ENCODE measurements at regions not wholly inside any gene's neighbourhood (a gene's known extent, or its start where the extent isn't known, plus 50 kb on each side); places are given as distances from the start of the nearest gene placed in this dataset.

DNA sequence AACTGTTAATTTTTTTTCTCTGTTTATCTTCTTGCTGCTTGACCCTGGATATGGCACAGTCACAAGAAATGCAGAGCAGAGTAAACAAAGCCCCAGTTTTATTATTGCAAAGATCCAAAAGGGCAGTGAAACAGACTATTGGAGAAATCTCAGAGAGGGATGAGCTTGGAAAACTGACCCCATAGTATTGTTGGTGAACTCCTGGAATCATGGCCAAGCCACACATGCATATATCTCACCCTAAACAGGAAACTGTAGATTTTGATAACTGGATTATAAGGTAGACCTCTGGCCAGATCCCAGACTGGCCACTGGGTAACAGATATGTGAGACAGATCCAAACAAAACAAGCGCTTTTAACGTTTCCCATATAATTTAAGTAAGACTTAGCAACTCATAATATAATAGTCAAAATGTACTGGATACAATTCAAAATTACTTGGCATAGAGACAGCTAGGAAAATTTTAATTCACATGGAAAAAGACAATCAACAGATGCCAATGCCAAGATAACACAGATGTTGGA is 263.5 kb upstream of the SEMA6A start:
- intact Hi-C loops (cut with micrococcal nuclease), result no loop called here

GRCh38 chr5:116834796-116835515 is 260.3 kb upstream of the SEMA6A start:
- Histone ChIP-seq H3K27me3 (ENCODE audit: low read depth) (no peaks in the 10 kb centered on the region), H3K27ac (replicated peaks) (no peak overlapping the region), H3K4me1 (peaks cover 5% of the 10 kb centered on the region), H3K36me3 (no peaks in the 10 kb centered on the region), H3K9me3 (replicated peaks) (no peaks in the 10 kb centered on the region), H3K4me3 (no peak overlapping the region)
- intact Hi-C loops (cut with micrococcal nuclease), result no loop called here
- TF ChIP-seq, protein P1, sequence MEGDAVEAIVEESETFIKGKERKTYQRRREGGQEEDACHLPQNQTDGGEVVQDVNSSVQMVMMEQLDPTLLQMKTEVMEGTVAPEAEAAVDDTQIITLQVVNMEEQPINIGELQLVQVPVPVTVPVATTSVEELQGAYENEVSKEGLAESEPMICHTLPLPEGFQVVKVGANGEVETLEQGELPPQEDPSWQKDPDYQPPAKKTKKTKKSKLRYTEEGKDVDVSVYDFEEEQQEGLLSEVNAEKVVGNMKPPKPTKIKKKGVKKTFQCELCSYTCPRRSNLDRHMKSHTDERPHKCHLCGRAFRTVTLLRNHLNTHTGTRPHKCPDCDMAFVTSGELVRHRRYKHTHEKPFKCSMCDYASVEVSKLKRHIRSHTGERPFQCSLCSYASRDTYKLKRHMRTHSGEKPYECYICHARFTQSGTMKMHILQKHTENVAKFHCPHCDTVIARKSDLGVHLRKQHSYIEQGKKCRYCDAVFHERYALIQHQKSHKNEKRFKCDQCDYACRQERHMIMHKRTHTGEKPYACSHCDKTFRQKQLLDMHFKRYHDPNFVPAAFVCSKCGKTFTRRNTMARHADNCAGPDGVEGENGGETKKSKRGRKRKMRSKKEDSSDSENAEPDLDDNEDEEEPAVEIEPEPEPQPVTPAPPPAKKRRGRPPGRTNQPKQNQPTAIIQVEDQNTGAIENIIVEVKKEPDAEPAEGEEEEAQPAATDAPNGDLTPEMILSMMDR (IDR thresholded peaks at IDR 0.05; ENCODE audit: borderline replicate concordance), result no peak
- DNase-seq, result no peak

More for the DNA sequence above, 263.5 kb upstream of the SEMA6A start:
- no peaks in the 10 kb centered on the region for H3K27me3 ChIP-seq (ENCODE audit: low read depth)
- peaks cover 5% of the 10 kb centered on the region for H3K4me1 ChIP-seq
- TF ChIP-seq, protein P1 (IDR thresholded peaks at IDR 0.05; ENCODE audit: borderline replicate concordance), result no peak
- no peaks in the 10 kb centered on the region for H3K36me3 ChIP-seq
- no peak overlapping the region for H3K27ac ChIP-seq (replicated peaks)
- no peak for DNase-seq
- no peak overlapping the region for H3K4me3 ChIP-seq
- H3K9me3 ChIP-seq (replicated peaks), result no peaks in the 10 kb centered on the region

GRCh38 chr5:116830079-116830478 is 255.5 kb upstream of the SEMA6A start:
- no peaks in the 10 kb centered on the region for H3K4me1 ChIP-seq
- TF ChIP-seq, protein P1 (IDR thresholded peaks at IDR 0.05; ENCODE audit: borderline replicate concordance), result no peak

DNA sequence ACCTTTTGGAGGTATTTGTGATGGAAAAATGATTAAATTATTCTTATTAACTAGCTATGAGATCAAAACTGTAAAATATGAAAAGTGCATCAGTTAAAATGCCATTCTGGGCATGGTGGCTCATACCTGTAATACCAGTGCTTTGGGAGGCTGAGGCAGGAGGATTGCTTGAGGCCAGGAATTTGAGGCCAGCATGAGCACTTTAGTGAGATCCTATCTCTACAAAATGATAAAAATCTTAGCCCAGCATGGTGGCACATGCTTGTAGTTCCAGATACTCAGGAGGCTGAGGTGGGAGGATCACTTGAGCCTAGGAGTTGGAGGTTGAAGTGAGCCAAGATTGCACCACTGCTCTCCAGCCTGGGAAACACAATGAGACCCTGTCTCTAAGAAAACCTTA is 252.5 kb upstream of the SEMA6A start:
- no peaks in the 10 kb centered on the region for H3K27me3 ChIP-seq (ENCODE audit: low read depth)
- no peak overlapping the region for H3K4me3 ChIP-seq
- no peaks in the 10 kb centered on the region for H3K9me3 ChIP-seq (replicated peaks)
- intact Hi-C loops (cut with micrococcal nuclease), result no loop called here
- no peak for DNase-seq
- H3K27ac ChIP-seq (replicated peaks), result no peak overlapping the region
- no peaks in the 10 kb centered on the region for H3K4me1 ChIP-seq
- TF ChIP-seq, protein P1 (IDR thresholded peaks at IDR 0.05; ENCODE audit: borderline replicate concordance), result no peak
- no peaks in the 10 kb centered on the region for H3K36me3 ChIP-seq

More at GRCh38 chr5:116830079-116830478, 255.5 kb upstream of the SEMA6A start:
- H3K9me3 ChIP-seq (replicated peaks), result no peaks in the 10 kb centered on the region
- no peak overlapping the region for H3K27ac ChIP-seq (replicated peaks)
- no peak overlapping the region for H3K4me3 ChIP-seq
- H3K36me3 ChIP-seq, result no peaks in the 10 kb centered on the region
- H3K27me3 ChIP-seq (ENCODE audit: low read depth), result no peaks in the 10 kb centered on the region
- no peak for DNase-seq
- intact Hi-C loops (cut with micrococcal nuclease), result no loop called here

DNA sequence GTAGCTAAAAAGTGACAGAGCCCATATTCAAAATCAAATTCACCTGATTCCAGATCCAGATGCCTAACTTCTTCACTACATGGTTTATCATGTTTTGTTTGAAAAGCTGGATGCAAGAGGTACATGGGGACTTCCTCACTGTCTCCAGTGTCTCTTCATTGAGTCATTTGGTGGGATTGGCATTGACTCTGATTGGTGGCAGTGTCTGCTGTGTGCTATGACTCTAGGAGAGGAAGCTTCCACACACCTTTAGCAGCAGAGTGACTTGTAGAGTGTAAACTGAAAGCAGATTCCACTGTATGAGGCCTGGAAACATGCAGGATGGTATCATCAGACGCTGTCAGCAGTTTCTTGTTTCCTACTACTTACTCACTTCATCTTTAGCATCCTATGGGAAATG is 250.9 kb upstream of the SEMA6A start:
- Histone ChIP-seq H3K9me3 (replicated peaks) (no peaks in the 10 kb centered on the region), H3K36me3 (no peaks in the 10 kb centered on the region), H3K27ac (replicated peaks) (no peak overlapping the region), H3K27me3 (ENCODE audit: low read depth) (no peaks in the 10 kb centered on the region), H3K4me1 (no peaks in the 10 kb centered on the region), H3K4me3 (no peak overlapping the region)
- TF ChIP-seq, protein P1 (IDR thresholded peaks at IDR 0.05; ENCODE audit: borderline replicate concordance), result no peak
- intact Hi-C loops (cut with micrococcal nuclease), result no loop called here
- no peak for DNase-seq

Measured in left ventricle myocardium inferior (tissue), 1 donor.